SK-N-MC (cell line): ENCODE measurements at regions not wholly inside any gene's neighbourhood (a gene's known extent, or its start where the extent isn't known, plus 50 kb on each side); places are given as distances from the start of the nearest gene placed in this dataset.
A peak's percentile ranks its signal among the peaks of the same experiment; 100 is the strongest.

Source experiments
- DNase-seq: peaks from one replicate; pipeline ENCODE4 v3.0.0-alpha.2; 2011; ENCODE audit warnings: low read depth, low spot score
- H3K27ac ChIP-seq: fragments of 200-600 bp; sonication (generic); 2 replicates; pipeline ENCODE4 v1.5.1; 2016; ENCODE audit warnings: mixed run types
- H3K36me3 ChIP-seq: fragments of 200-600 bp; sonication (generic); 2 replicates; pipeline ENCODE4 v1.6.1; 2017; ENCODE audit warnings: antibody characterized with exemption, low read length, mixed read lengths; ENCODE audit not compliant: insufficient read depth
- H3K4me3 ChIP-seq: fragments of 200-600 bp; sonication (generic); 2 replicates; pipeline ENCODE4 v1.5.1; 2016
- H3K9ac ChIP-seq: fragments of 200-600 bp; sonication (generic); 2 replicates; pipeline ENCODE4 v1.8.0; 2017; ENCODE audit warnings: mixed run types, mixed read lengths; ENCODE audit not compliant: insufficient read length
- H3K9me3 ChIP-seq: fragments of 200-600 bp; sonication (generic); 2 replicates; pipeline ENCODE4 v1.6.1; 2017; ENCODE audit warnings: low read depth, mild to moderate bottlenecking, antibody characterized with exemption, low read length, moderate library complexity, mixed read lengths
- EZH2 ChIP-seq: fragments of 200-600 bp; sonication (generic); IDR thresholded peaks from one replicate; pipeline ENCODE4 v1.6.1; 2017; ENCODE audit warnings: antibody characterized with exemption
- FOXP2 ChIP-seq: optimal IDR thresholded peaks from 2 replicates; pipeline ENCODE3; 2011; ENCODE audit warnings: mild to moderate bottlenecking, moderate library complexity; ENCODE audit not compliant: insufficient read depth; ENCODE audit errors: extremely low read length, control extremely low read depth
- POLR2AphosphoS5 ChIP-seq: IDR thresholded peaks from 2 replicates; pipeline ENCODE4 v1.6.1; 2012; ENCODE audit warnings: mild to moderate bottlenecking, low read depth, low read length, borderline replicate concordance

DNA sequence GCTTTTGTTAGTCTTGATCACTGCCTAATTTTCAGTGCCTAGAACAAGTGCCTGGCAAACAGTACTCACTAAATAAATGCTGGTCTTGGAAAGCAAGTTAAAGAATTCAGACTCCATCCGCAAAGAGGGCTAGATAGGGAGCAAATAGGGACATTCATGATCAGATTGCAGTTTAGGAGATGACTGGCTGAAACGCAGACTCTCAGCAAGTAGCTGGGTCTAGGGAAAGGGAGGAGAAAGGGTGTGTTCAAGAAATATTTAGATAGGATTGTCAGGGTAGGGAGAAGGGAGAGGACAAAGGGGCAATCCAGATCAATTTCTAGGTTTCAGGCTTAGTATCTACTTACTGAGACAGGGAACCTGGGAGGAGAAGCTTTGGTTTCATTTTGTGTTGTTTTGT is 108.4 kb downstream of the ESM1 start:
- no peak for DNase-seq
- H3K4me3 ChIP-seq, result no peak overlapping the region
- TF ChIP-seq EZH2, result no peak
- no peak for TF ChIP-seq FOXP2
- TF ChIP-seq POLR2AphosphoS5, result no peak
- no peaks in the 10 kb centered on the region for H3K36me3 ChIP-seq
- H3K9ac ChIP-seq, result no peak overlapping the region
- no peaks in the 10 kb centered on the region for H3K9me3 ChIP-seq
- no peak overlapping the region for H3K27ac ChIP-seq

DNA sequence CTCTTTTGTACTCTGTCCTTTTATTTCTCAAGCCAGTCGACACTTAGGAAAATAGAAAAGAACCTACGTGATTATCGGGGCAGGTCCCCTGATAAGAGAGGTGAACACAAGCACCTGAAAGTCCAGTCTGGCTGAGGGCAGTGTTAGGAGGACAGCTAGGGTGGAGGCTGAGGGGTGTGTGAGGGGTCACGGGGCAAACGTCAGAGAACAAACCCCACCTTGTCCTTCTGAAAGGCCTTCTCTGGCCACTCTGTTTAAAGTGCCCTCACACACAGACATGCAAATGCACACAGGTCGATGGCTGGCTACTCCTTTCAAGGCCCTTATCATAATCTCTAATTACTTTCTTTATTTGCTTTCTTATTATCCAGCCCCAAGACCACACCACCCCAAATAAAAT is 108.8 kb downstream of the ESM1 start:
- H3K9me3 ChIP-seq, result no peaks in the 10 kb centered on the region
- no peak for DNase-seq
- TF ChIP-seq POLR2AphosphoS5, result no peak
- no peak for TF ChIP-seq EZH2
- H3K27ac ChIP-seq, result no peak overlapping the region
- no peaks in the 10 kb centered on the region for H3K36me3 ChIP-seq
- H3K4me3 ChIP-seq, result no peak overlapping the region
- H3K9ac ChIP-seq, result no peak overlapping the region

DNA sequence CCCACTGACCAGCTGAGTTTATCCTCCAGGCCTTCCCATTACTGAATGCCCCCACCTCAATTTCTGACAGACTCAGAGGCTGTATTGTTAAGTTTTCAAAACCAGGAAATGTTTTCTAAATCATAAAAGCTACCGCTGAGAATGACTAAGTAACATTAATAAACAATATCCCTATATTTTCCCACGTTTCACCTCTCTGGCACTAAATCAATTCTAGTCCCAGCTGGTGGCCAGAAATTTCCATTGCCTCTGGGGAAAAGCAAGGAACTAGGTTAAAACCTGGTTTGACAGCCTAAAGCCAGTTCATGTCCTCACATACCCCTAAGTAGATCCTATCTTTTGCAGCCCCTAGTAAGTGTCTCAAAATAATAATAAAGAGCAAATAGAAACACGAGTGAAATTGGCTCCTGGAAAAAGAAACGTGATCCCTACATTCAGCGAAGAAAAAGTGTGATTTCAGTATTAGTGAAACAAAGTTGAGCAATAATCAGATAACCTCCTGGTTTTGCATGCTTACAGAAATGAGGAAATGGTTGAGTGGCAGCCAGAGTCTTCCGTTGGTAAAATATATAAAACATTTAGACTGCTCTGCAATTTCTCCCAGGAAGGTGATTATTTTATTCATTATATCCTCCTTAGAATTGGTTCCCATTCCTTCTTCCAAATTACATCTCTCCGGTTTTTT is 110.9 kb downstream of the ESM1 start:
- peak overlapping the region; percentile 21 for H3K9ac ChIP-seq
- H3K9me3 ChIP-seq, result no peaks in the 10 kb centered on the region
- H3K36me3 ChIP-seq, result no peaks in the 10 kb centered on the region
- DNase-seq, result peak; percentile 57
- TF ChIP-seq EZH2, result no peak
- TF ChIP-seq POLR2AphosphoS5, result no peak
- no peak for TF ChIP-seq FOXP2
- H3K4me3 ChIP-seq, result peak overlapping the region; percentile 57
- peak overlapping the region; percentile 92 for H3K27ac ChIP-seq

DNA sequence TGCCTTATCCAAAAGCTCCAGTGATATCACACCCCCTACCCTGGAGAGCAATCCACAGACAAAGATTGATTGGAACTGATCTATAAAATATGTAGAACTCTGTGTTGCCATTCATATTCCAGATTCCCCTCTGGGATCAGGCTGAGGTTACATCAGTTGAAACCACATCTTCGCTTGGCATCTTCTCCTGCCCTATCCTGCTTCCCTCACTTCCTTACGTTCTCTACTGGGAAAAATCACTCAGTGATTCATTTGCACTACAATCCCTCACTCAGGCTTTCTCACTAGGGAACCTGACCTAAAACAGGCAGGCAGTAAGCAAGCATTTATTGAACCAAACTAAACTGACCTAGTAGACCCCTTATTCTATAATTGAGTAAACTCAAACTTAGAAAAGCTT is 111.7 kb downstream of the ESM1 start:
- peak overlapping the region; percentile 57 for H3K4me3 ChIP-seq
- no peak for DNase-seq
- H3K36me3 ChIP-seq, result no peaks in the 10 kb centered on the region
- H3K27ac ChIP-seq, result peak overlapping the region; percentile 92
- peak overlapping the region; percentile 33 for H3K9ac ChIP-seq
- TF ChIP-seq EZH2, result no peak
- no peak for TF ChIP-seq POLR2AphosphoS5
- no peak for TF ChIP-seq FOXP2
- no peaks in the 10 kb centered on the region for H3K9me3 ChIP-seq

DNA sequence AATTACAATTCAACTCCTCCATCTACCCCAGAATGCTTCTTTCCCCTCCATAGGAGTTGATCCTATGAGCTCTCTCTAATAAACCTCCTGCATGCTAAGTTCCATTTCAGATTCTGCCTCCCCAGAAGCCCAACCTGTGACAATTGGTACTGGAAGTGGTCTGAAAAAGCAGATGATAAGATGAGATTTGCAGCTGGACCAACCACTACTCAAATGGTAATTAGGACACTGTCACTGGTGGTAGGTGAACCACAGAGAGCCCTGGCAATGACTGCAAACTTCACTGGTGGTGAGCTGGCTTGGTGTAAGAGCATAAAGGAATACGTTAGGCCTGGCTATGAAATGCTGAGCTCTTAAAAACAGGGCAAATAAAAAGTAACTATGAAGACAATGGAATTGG is 112.6 kb downstream of the ESM1 start:
- no peak for DNase-seq
- Histone ChIP-seq H3K4me3 (no peak overlapping the region), H3K9me3 (no peaks in the 10 kb centered on the region), H3K9ac (no peak overlapping the region), H3K36me3 (no peaks in the 10 kb centered on the region), H3K27ac (peak overlapping the region; percentile 11; the same call in 1 of the 2 replicates)
- TF ChIP-seq POLR2AphosphoS5, result no peak
- no peak for TF ChIP-seq FOXP2
- no peak for TF ChIP-seq EZH2

DNA sequence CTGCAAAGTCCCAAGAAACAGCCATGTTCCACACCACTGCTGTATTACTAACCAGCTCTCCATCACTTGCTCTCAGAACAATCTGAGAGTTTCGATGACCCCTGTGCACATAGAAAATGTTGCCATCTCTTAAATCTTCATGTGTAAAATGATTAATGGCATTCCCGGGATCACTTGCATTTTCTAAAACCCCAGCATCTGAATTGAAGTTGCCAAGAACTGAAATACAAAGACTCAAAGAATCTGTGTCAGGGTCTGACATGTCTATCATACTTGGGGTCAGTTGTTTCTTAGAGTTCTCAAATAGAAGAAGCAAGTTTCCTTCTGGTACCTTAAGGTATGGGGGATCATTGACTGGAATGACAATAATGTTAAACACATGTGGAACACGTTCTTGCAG is 115.1 kb downstream of the ESM1 start:
- TF ChIP-seq FOXP2 (no peak), POLR2AphosphoS5 (no peak), EZH2 (no peak)
- H3K9me3 ChIP-seq, result no peaks in the 10 kb centered on the region

DNA sequence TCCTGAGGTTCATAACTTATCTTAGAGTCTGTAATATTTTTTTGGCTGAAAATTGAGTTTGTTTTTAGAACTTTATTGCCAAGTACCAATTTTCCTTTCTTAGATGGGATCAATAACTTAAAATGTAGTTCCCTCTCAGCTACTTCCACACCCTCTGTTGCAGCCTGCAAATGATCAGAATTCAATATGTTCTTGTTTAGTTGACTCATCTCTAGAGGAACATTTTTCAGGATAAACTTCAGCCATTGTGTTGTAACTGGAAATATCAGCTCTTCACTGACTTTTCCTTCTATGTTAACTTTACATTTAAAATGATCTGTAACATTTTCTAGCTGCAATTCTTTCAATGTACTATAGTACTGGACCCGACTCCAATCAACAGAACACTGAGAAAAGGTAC is 115.7 kb downstream of the ESM1 start:
- H3K27ac ChIP-seq, result no peak overlapping the region
- no peak overlapping the region for H3K4me3 ChIP-seq
- TF ChIP-seq EZH2 (no peak), FOXP2 (no peak), POLR2AphosphoS5 (no peak)
- no peak for DNase-seq
- no peak overlapping the region for H3K9ac ChIP-seq
- H3K36me3 ChIP-seq, result no peaks in the 10 kb centered on the region
- H3K9me3 ChIP-seq, result no peaks in the 10 kb centered on the region

More for the DNA sequence above, 115.1 kb downstream of the ESM1 start:
- no peak for DNase-seq
- Histone ChIP-seq H3K36me3 (no peaks in the 10 kb centered on the region), H3K27ac (no peak overlapping the region), H3K4me3 (no peak overlapping the region), H3K9ac (no peak overlapping the region)

DNA sequence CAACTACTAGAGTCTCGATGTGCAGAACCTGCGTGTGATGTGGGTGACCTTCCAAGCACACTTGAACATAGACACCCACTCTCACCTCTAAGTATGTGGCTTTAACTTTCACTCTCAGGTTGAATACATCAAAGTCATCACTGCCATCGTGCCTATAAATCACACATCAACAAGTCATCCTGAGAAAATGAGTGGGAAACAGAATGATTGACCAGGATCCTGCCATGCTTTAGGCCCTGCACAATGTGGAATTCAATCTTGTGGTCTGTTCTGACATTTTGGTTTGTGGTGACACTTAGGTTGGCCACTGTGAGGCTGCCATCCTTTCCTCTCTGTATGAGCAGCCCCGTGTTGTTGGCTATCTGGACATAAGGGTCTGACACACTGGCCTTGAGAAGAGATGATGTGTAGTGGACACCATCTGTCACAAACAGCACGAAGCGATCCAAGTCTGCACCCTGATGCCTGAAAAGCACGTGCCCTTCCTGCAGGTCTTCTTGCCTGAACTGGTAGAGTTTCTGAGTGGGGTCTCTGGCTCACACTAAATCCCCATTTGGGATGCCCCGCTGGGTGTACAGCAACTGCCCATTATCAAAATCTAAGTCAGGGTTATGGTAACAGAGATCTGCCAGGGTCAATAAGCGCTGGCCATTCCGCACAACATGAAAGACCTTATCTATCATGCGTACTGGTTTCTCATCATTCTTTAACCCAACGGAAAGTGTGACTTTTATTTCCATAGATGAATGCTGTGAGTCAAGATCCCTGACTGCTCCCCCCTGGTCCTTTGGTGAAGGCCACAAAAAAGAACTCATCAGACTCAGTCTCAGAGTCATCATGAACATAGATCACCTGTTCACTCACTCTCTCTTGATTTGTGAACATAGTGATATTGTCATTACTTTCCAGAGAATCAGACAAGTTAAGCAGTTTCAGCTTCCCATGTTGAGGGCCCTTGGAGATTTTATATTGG is 116.6 kb downstream of the ESM1 start:
- DNase-seq, result no peak
- no peaks in the 10 kb centered on the region for H3K36me3 ChIP-seq
- no peak overlapping the region for H3K27ac ChIP-seq
- TF ChIP-seq POLR2AphosphoS5, result no peak
- no peak for TF ChIP-seq FOXP2
- TF ChIP-seq EZH2, result no peak
- H3K9me3 ChIP-seq, result no peaks in the 10 kb centered on the region
- H3K4me3 ChIP-seq, result no peak overlapping the region
- H3K9ac ChIP-seq, result no peak overlapping the region
